ENCODE measurements at regions not wholly inside any gene's neighbourhood (a gene's known extent, or its start where the extent isn't known, plus 50 kb on each side); places are given as distances from the start of the nearest gene placed in this dataset.

- TF ChIP-seq ZNF112 (tag by site-specific recombination; IDR thresholded peaks at IDR 0.05) (no peak), GLI4 (tag by site-specific recombination; IDR thresholded peaks at IDR 0.05) (no peak), CTCF (tag by site-specific recombination; IDR thresholded peaks at IDR 0.05) (no peak), ZSCAN18 (tag by site-specific recombination; IDR thresholded peaks at IDR 0.05) (no peak), KLF10 (tag by site-specific recombination; IDR thresholded peaks at IDR 0.05) (no peak), YY1 (tag by site-specific recombination; IDR thresholded peaks at IDR 0.05) (no peak), TRIM28 (IDR thresholded peaks at IDR 0.05; ENCODE audit: borderline replicate concordance, low read length) (no peak), ZNF670 (tag by site-specific recombination; IDR thresholded peaks at IDR 0.05; ENCODE audit: low read depth) (no peak), PRDM1 (tag by site-specific recombination; IDR thresholded peaks at IDR 0.05) (no peak), ZNF133 (tag by site-specific recombination; IDR thresholded peaks at IDR 0.05) (no peak), BCL11B (tag by site-specific recombination; IDR thresholded peaks at IDR 0.05; ENCODE audit: low read depth) (no peak), ZNF10 (tag by site-specific recombination; IDR thresholded peaks at IDR 0.05) (no peak), ZBTB21 (tag by site-specific recombination; IDR thresholded peaks at IDR 0.05) (no peak), ZNF274 (IDR thresholded peaks at IDR 0.05; ENCODE audit: low read length) (no peak), ZNF274 (tag by site-specific recombination; IDR thresholded peaks at IDR 0.05; ENCODE audit: borderline replicate concordance) (no peak)
Observed at GRCh38 chr5:173534031-173534430, 82.4 kb downstream of the BOD1 start.
